Fibroblast of villous mesenchyme (primary cell): ENCODE measurements at regions not wholly inside any gene's neighbourhood (a gene's known extent, or its start where the extent isn't known, plus 50 kb on each side); places are given as distances from the start of the nearest gene placed in this dataset.

Source experiments
- DNase-seq: peaks from one replicate; pipeline ENCODE4 v3.0.0-alpha.2; 2010; ENCODE audit warnings: low read depth
- H3K4me3 ChIP-seq: 2 replicates; pipeline ENCODE4 v1.5.1; 2011; ENCODE audit warnings: low read depth, mild to moderate bottlenecking, low read length
- CTCF ChIP-seq: IDR thresholded peaks from 2 replicates; pipeline ENCODE4 v1.5.1; 2012; ENCODE audit warnings: low read depth, mild to moderate bottlenecking, low read length; ENCODE audit not compliant: insufficient read depth

DNA sequence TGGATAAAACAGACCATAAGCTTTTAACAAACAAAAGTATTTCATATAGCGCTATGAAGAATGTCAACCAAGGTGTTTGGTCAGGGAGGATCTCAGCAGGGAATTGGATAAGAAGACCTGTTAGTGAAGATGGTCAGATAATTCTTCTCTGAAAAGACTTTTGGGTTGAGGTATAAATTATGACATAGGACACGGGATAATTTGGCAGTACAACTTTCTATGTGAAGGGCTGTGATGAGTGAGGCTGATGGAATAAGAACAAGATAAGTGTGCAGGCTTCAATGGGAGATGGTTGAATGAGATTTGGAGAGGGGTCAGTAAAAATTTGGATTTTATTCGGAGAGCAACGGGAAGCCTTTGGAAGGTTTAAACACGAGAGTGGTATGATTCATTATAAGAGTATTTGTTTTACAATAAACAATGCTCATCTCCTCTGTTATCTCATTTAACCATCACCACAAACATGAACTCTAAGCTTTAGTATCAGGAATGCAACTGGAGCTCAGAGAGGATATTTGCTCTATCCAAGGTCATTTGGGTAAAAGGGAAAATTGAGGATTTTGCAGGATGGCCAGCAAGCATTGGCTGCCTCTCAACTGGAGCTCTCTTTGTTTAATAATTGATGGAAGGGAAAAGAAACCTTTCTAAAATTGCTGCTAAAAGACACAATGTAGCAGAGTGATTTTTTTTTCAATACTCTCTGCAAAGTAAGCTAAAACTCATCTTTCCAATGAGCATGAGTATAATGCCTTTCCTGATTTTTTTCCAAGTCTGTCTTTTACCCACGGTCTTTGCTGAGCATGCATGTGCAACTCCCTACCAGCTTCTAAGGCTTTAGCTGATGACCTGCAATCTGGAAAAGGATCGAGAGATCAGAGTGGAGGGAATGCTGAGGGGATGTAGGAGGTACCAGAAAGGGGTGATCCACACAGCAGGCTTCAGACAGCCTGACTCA is 534.0 kb downstream of the CBLN4 start:
- no peak overlapping the region for H3K4me3 ChIP-seq
- TF ChIP-seq CTCF = no peak

GRCh38 chr20:55469074-55469473 is 536.2 kb downstream of the CBLN4 start:
- no peak overlapping the region for H3K4me3 ChIP-seq
- no peak for DNase-seq
- TF ChIP-seq CTCF = no peak

More for the DNA sequence above, 534.0 kb downstream of the CBLN4 start:
- DNase-seq = peak; percentile 4

GRCh38 chr20:55461519-55461918 is 543.8 kb downstream of the CBLN4 start:
- TF ChIP-seq CTCF = no peak
- DNase-seq = no peak
- no peak overlapping the region for H3K4me3 ChIP-seq

DNA sequence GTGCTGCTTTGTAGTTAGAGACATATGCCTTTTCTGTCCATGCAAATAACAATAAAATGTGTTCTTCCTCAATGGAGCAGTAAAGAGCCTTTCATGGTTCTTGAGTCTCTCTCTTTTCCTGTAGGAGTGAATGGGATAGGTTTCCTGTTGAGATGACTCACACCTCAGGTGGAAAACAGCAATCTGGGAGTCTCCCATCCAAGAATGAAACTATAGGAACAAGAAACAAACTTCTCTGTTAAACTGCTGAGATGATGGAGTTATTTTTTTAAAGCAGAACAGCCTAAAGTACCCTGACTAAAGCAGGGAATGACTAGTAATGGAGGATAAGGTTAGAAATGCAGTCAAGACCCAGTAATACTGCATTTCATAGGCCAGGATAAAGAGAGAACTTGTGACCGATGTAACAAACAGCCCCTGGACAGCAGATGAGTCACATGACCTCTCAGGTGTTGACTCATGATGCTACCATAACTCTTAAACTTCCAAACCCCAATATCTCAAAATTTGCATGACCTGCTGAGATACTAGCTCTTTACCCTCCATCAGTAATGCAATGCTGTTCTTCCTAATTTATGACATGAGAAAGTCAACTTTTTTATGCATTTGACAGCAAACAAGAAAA is 548.9 kb downstream of the CBLN4 start:
- DNase-seq = no peak
- H3K4me3 ChIP-seq = no peak overlapping the region
- TF ChIP-seq CTCF = no peak

GRCh38 chr20:55449091-55449490 is 556.2 kb downstream of the CBLN4 start:
- no peak for TF ChIP-seq CTCF
- H3K4me3 ChIP-seq = no peak overlapping the region
- no peak for DNase-seq

DNA sequence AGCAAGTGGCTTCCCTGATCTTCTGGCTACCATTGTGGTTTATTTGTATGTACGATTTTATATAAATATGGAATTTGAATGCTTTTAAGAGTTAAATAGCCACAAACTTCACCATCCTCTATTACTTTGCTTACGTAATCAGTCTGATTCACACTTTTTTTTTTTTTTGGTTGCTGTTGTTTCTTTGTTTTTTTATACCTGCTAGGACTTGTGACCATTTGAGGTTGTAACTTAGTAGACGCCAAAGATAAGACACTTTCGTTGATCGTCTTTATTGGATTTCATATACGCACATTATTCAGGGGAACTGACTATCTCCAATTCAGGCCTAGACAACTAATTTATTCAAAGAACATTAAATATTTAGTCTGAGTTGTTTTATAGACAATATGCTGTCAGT is 559.0 kb downstream of the CBLN4 start:
- TF ChIP-seq CTCF = no peak
- no peak for DNase-seq
- H3K4me3 ChIP-seq = no peak overlapping the region
